ENCODE measurements at regions not wholly inside any gene's neighbourhood (a gene's known extent, or its start where the extent isn't known, plus 50 kb on each side); places are given as distances from the start of the nearest gene placed in this dataset.

- H3K36me3 ChIP-seq (ENCODE audit: insufficient read depth, low read length), result no peaks in the 10 kb centered on the region
- H3K27ac ChIP-seq (ENCODE audit: low read depth, low read length), result no peak overlapping the region
- H3K4me3 ChIP-seq (ENCODE audit: low read length), result no peak overlapping the region
- H3K4me1 ChIP-seq (ENCODE audit: insufficient read depth, low read length), result 0 out of 2 replicates have a peak, but pooled peaks cover 4% of the 10 kb centered on the region
- H3K9ac ChIP-seq (ENCODE audit: low read depth, low read length), result no peak overlapping the region
- H3K27me3 ChIP-seq (ENCODE audit: insufficient read depth, low read length), result no peaks in the 10 kb centered on the region
- no peaks in the 10 kb centered on the region for H3K9me3 ChIP-seq (ENCODE audit: insufficient read depth, low read depth, low read length)
- 91% methylated on average over 9 of the region's 9 CpGs for WGBS
Measured at GRCh38 chr20:50399555-50399916, 110.6 kb upstream of the PTPN1 start.

DNA sequence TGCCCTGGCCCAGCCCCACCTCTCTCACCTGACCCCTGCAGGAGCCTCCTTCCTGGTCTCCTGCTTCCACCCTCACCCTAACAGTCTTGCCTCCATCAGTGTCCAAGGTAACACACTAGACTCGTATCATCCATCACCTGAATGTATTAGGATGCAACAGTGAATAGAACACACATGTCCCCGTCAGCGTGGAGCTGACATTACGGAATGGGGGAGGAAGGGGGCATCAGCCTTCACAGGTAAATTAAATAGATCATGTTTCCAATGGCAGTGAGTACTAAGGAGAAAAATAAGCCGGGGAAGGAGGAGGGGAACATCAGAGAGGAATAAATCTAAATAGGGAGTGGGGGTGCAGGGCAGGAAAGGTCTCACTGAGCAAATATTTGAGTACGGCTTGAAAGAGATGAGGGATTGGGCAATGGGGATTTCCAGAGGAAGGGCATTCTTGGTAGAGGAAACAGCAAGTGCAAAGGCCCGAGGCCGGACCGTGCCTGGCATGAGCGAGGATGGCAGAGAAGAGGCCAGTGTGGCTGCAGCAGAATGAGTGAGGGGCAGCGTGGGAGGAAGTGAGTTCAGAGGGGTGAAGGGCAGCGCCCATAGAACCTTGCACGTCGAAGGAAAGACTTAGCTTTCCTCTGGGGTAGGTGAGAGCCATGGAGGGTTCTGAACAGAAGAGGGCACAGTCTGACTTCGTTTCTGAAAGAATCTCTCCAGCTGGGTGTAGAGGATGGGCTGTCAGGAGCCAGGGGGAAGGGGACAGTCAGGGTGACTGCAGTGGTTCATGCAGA is 110.1 kb upstream of the PTPN1 start:
- H3K4me3 ChIP-seq (ENCODE audit: low read length), result no peak overlapping the region
- H3K36me3 ChIP-seq (ENCODE audit: insufficient read depth, low read length), result no peaks in the 10 kb centered on the region
- WGBS, result 79% methylated on average over 15 of the region's 15 CpGs
- no peak overlapping the region for H3K9ac ChIP-seq (ENCODE audit: low read depth, low read length)
- no peak overlapping the region for H3K27ac ChIP-seq (ENCODE audit: low read depth, low read length)
- 0 out of 2 replicates have a peak, but pooled peaks cover 4% of the 10 kb centered on the region for H3K4me1 ChIP-seq (ENCODE audit: insufficient read depth, low read length)
- H3K27me3 ChIP-seq (ENCODE audit: insufficient read depth, low read length), result no peaks in the 10 kb centered on the region
- H3K9me3 ChIP-seq (ENCODE audit: insufficient read depth, low read depth, low read length), result no peaks in the 10 kb centered on the region

DNA sequence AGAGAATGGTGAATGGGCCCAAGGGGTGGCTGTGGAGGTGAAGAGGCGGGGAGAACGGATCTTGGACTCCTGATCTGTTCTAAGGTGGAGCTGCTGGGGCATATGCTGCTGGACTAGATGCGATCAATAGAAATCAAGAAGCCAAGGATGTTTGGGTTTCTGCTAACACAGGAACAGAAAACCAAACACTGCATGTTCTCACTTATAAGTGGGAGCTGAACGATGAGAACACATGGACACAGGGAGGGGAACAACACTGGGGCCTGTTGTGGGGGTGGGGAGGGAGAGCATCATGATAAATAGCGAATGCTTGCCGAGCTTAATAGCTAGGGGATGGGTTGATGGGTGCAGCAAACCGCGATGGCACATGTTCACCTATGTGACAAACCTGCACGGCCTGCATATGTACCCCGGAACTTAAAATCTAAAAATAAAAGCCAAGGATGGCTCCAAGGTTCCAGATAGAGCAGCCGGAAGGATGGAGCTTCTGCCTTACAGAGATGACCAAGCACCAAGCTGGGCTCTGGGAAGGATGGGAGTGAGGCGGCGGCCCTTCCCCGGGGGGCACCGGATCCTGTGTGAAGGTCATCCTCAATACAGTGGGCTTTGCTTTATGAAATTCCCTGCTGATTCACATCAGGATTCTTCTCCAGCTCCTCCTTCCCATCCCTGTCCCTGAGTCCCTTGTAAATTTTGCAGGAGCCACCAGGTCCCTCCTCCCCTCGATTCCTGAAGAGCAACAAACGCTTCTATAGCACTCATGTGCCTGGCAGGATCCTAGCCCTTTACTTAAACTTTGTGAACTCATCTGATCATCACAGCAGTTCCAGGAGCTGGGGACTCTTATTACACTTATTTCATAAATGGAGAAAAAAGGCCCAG is 109.2 kb upstream of the PTPN1 start:
- Histone ChIP-seq H3K27me3 (ENCODE audit: insufficient read depth, low read length) (no peaks in the 10 kb centered on the region), H3K9me3 (ENCODE audit: insufficient read depth, low read depth, low read length) (no peaks in the 10 kb centered on the region), H3K36me3 (ENCODE audit: insufficient read depth, low read length) (no peaks in the 10 kb centered on the region), H3K27ac (ENCODE audit: low read depth, low read length) (no peak overlapping the region), H3K4me1 (ENCODE audit: insufficient read depth, low read length) (0 out of 2 replicates have a peak, but pooled peaks cover 4% of the 10 kb centered on the region), H3K9ac (ENCODE audit: low read depth, low read length) (no peak overlapping the region), H3K4me3 (ENCODE audit: low read length) (no peak overlapping the region)
- 89% methylated on average over 17 of the region's 17 CpGs for WGBS

DNA sequence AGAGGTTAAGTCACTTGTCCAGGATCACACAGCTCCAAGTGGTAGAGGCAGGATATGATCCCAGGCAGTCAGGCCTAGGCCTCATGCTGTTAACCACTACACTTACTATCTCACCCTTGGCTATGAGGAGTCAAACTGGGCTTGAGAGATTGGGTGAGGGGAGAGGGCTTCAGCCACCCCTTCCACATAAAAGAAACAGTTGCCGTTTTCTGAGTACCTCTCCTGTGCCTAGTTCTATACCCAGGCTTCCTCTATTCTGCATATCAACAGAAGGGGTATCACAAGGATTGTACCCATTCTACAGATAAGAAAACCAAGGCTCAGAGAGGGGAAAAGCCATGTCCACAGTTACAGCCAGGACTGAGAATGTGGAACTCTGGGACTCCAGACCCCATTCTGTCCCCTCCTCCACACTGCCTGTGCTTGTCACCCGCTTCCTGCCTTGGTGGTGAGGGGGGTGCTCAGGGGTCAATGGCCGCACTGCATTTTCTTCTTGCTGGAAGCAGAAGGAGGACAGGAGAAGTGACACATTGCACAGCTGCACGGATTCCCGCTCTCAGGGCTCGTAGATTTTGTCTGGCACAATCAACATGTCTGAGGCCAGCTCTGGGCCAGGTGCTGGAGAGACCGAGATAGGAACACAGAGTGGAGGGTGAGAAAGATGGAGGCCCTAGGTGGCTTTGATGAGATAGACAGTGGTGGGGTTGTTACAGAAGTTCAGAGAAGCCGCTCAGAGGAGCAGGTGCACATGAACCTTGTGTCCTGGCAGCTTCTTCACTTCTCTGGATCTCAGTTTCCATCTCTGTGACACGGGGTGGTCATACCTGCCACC is 108.4 kb upstream of the PTPN1 start:
- Histone ChIP-seq H3K27me3 (ENCODE audit: insufficient read depth, low read length) (no peaks in the 10 kb centered on the region), H3K9ac (ENCODE audit: low read depth, low read length) (no peak overlapping the region), H3K9me3 (ENCODE audit: insufficient read depth, low read depth, low read length) (no peaks in the 10 kb centered on the region), H3K4me1 (ENCODE audit: insufficient read depth, low read length) (0 out of 2 replicates have a peak, but pooled peaks cover 4% of the 10 kb centered on the region), H3K27ac (ENCODE audit: low read depth, low read length) (no peak overlapping the region), H3K4me3 (ENCODE audit: low read length) (no peak overlapping the region), H3K36me3 (ENCODE audit: insufficient read depth, low read length) (no peaks in the 10 kb centered on the region)
- 93% methylated on average over 9 of the region's 9 CpGs for WGBS

DNA sequence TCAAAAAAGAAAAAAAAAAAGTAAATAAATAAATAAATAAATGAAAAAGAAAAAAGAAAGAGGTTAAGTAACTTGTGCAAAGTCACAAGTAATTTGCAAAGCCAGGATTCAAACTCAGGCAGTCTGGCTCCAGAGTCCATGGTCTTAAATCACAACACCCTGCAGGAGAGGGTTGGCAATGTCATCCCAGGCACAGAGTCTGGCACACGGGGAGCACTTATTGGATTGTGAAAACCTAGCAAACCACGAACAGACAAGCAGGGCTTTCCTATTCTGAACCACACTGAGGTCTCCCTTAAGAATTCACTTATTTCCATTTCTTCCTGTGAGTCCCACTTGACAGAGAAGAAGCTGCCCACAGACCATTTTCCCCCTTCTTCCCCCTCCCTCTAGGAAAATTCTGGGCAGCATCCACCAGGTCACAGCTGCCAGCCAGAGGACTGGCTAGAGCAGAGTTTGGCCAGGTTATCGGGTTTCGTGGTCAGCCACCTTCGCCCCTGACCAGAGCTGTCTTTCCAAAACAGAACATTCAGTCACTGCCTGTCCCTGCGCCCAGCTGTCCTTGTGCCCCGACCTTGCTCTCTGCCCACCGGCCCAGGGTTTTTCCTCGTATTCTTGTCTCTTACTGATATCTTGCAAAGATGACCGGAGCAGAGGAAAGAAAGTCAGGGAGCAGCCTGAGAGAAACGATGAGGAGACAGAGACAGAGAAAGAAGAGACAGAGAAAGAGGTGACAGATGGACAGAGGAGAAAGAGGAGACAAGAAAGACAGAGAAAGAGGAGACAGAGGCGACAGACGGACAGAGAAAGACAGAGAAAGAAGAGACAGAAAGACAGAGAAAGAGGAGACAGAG is 106.4 kb upstream of the PTPN1 start:
- H3K4me1 ChIP-seq (ENCODE audit: insufficient read depth, low read length), result 0 out of 2 replicates have a peak, but pooled peaks cover 4% of the 10 kb centered on the region
- H3K27me3 ChIP-seq (ENCODE audit: insufficient read depth, low read length), result no peaks in the 10 kb centered on the region
- no peaks in the 10 kb centered on the region for H3K36me3 ChIP-seq (ENCODE audit: insufficient read depth, low read length)
- 89% methylated on average over 13 of the region's 13 CpGs for WGBS
- H3K9ac ChIP-seq (ENCODE audit: low read depth, low read length), result no peak overlapping the region
- no peaks in the 10 kb centered on the region for H3K9me3 ChIP-seq (ENCODE audit: insufficient read depth, low read depth, low read length)
- no peak overlapping the region for H3K27ac ChIP-seq (ENCODE audit: low read depth, low read length)
- no peak overlapping the region for H3K4me3 ChIP-seq (ENCODE audit: low read length)

GRCh38 chr20:50404419-50405234 is 105.6 kb upstream of the PTPN1 start:
- WGBS, result 89% methylated on average over 9 of the region's 9 CpGs
- H3K27me3 ChIP-seq (ENCODE audit: insufficient read depth, low read length), result no peaks in the 10 kb centered on the region
- no peaks in the 10 kb centered on the region for H3K36me3 ChIP-seq (ENCODE audit: insufficient read depth, low read length)
- H3K27ac ChIP-seq (ENCODE audit: low read depth, low read length), result no peak overlapping the region
- H3K4me3 ChIP-seq (ENCODE audit: low read length), result no peak overlapping the region
- H3K9me3 ChIP-seq (ENCODE audit: insufficient read depth, low read depth, low read length), result no peaks in the 10 kb centered on the region
- H3K9ac ChIP-seq (ENCODE audit: low read depth, low read length), result no peak overlapping the region
- H3K4me1 ChIP-seq (ENCODE audit: insufficient read depth, low read length), result no peaks in the 10 kb centered on the region

GRCh38 chr20:50405235-50405914 is 104.8 kb upstream of the PTPN1 start:
- no peak overlapping the region for H3K4me3 ChIP-seq (ENCODE audit: low read length)
- WGBS, result 84% methylated on average over 10 of the region's 10 CpGs
- no peaks in the 10 kb centered on the region for H3K27me3 ChIP-seq (ENCODE audit: insufficient read depth, low read length)
- H3K9me3 ChIP-seq (ENCODE audit: insufficient read depth, low read depth, low read length), result no peaks in the 10 kb centered on the region
- H3K36me3 ChIP-seq (ENCODE audit: insufficient read depth, low read length), result no peaks in the 10 kb centered on the region
- no peak overlapping the region for H3K9ac ChIP-seq (ENCODE audit: low read depth, low read length)
- no peak overlapping the region for H3K27ac ChIP-seq (ENCODE audit: low read depth, low read length)
- no peaks in the 10 kb centered on the region for H3K4me1 ChIP-seq (ENCODE audit: insufficient read depth, low read length)

DNA sequence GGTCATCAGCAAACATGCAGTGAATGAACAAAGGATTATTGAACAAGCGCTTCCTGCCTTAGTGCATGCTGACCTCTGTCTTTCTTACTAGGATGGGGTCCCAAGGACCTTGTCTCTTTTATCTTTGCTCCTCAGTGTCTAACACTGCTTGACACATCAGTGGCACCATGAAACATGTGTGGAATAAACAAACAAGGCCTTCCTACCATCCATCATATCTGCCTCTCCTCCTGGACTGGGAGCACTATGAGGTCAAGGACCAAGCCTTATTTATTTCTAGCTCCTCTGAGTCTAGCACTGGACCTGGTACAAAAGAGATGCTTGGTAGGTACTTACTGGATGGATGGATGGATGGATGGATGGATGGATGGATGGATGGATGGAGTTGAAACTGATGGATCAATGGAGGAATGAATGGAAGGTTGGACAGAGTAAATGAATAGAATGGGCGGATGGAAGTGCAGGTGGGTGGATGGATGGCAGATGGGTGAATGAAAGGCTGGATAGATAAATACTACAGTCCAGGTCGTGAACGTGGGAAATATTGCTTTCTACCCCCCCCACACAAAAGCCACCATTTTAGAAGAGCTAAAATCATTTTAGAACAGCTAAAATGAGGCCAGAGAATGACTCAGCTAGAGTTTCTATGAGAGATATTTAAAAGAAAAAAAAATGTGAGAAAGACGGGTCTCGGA is 104.1 kb upstream of the PTPN1 start:
- H3K27me3 ChIP-seq (ENCODE audit: insufficient read depth, low read length), result no peaks in the 10 kb centered on the region
- WGBS, result 97% methylated on average over 6 of the region's 6 CpGs
- no peaks in the 10 kb centered on the region for H3K9me3 ChIP-seq (ENCODE audit: insufficient read depth, low read depth, low read length)
- H3K9ac ChIP-seq (ENCODE audit: low read depth, low read length), result no peak overlapping the region
- H3K4me1 ChIP-seq (ENCODE audit: insufficient read depth, low read length), result no peaks in the 10 kb centered on the region
- no peak overlapping the region for H3K27ac ChIP-seq (ENCODE audit: low read depth, low read length)
- H3K36me3 ChIP-seq (ENCODE audit: insufficient read depth, low read length), result no peaks in the 10 kb centered on the region
- H3K4me3 ChIP-seq (ENCODE audit: low read length), result no peak overlapping the region

GRCh38 chr20:50406610-50407136 is 103.5 kb upstream of the PTPN1 start:
- Histone ChIP-seq H3K9me3 (ENCODE audit: insufficient read depth, low read depth, low read length) (no peaks in the 10 kb centered on the region), H3K27ac (ENCODE audit: low read depth, low read length) (no peak overlapping the region), H3K36me3 (ENCODE audit: insufficient read depth, low read length) (no peaks in the 10 kb centered on the region), H3K4me3 (ENCODE audit: low read length) (no peak overlapping the region), H3K9ac (ENCODE audit: low read depth, low read length) (no peak overlapping the region), H3K4me1 (ENCODE audit: insufficient read depth, low read length) (no peaks in the 10 kb centered on the region), H3K27me3 (ENCODE audit: insufficient read depth, low read length) (no peaks in the 10 kb centered on the region)
- 93% methylated on average over 9 of the region's 9 CpGs for WGBS
